ENCODE measurements at regions not wholly inside any gene's neighbourhood (a gene's known extent, or its start where the extent isn't known, plus 50 kb on each side); places are given as distances from the start of the nearest gene placed in this dataset.

GRCh38 chr20:52775786-52776185, 196.4 kb upstream of the TSHZ2 start:
- Histone ChIP-seq H3K79me2 (ENCODE audit: insufficient read depth, low read length) (no peaks in the 10 kb centered on the region), H3K27ac (ENCODE audit: low read length) (no peak overlapping the region), H3K9ac (ENCODE audit: low read depth, low read length) (no peak overlapping the region), H3K4me3 (ENCODE audit: low read depth in 1 of 2, low read length in 2 of 2) (no peak overlapping the region), H3K27me3 (ENCODE audit: insufficient read depth, low read length, poor library complexity) (no peaks in the 10 kb centered on the region), H3K4me2 (ENCODE audit: insufficient read depth, low read length) (no peak overlapping the region), H3K36me3 (ENCODE audit: insufficient read depth, low read length) (no peaks in the 10 kb centered on the region), H3K9me3 (ENCODE audit: insufficient read depth, low read length, severe bottlenecking) (no peaks in the 10 kb centered on the region), H4K20me1 (ENCODE audit: insufficient read depth, low read length) (no peaks in the 10 kb centered on the region), H2AFZ (ENCODE audit: low read depth, low read length) (no peak overlapping the region), H3K4me1 (ENCODE audit: insufficient read depth, low read length) (no peaks in the 10 kb centered on the region)
- ATAC-seq (ENCODE audit: insufficient read depth, low read depth) (no peak), DNase-seq (no peak)
- TF ChIP-seq EZH2 (IDR thresholded peaks at IDR 0.05; ENCODE audit: borderline replicate concordance, low read depth, low read length, severe bottlenecking) = no peak
- TF ChIP-seq CTCF (IDR thresholded peaks at IDR 0.05; ENCODE audit: borderline replicate concordance, extremely low read depth, low read length, poor library complexity, severe bottlenecking) = no peak

GRCh38 chr20:52768694-52769093, 203.5 kb upstream of the TSHZ2 start:
- peaks cover 6% of the 10 kb centered on the region for H3K27me3 ChIP-seq (ENCODE audit: insufficient read depth, low read length, poor library complexity)
- H3K4me2 ChIP-seq (ENCODE audit: insufficient read depth, low read length) = no peak overlapping the region
- no peaks in the 10 kb centered on the region for H3K9me3 ChIP-seq (ENCODE audit: insufficient read depth, low read length, severe bottlenecking)
- H3K36me3 ChIP-seq (ENCODE audit: insufficient read depth, low read length) = no peaks in the 10 kb centered on the region
- no peak for DNase-seq
- H3K4me1 ChIP-seq (ENCODE audit: insufficient read depth, low read length) = no peaks in the 10 kb centered on the region
- TF ChIP-seq EZH2 (IDR thresholded peaks at IDR 0.05; ENCODE audit: borderline replicate concordance, low read depth, low read length, severe bottlenecking) (no peak), CTCF (IDR thresholded peaks at IDR 0.05; ENCODE audit: borderline replicate concordance, extremely low read depth, low read length, poor library complexity, severe bottlenecking) (no peak)
- H3K9ac ChIP-seq (ENCODE audit: low read depth, low read length) = no peak overlapping the region
- no peak overlapping the region for H3K27ac ChIP-seq (ENCODE audit: low read length)
- no peak overlapping the region for H3K4me3 ChIP-seq (ENCODE audit: low read depth in 1 of 2, low read length in 2 of 2)
- no peaks in the 10 kb centered on the region for H4K20me1 ChIP-seq (ENCODE audit: insufficient read depth, low read length)
- H2AFZ ChIP-seq (ENCODE audit: low read depth, low read length) = no peak overlapping the region
- no peaks in the 10 kb centered on the region for H3K79me2 ChIP-seq (ENCODE audit: insufficient read depth, low read length)
- no peak for ATAC-seq (ENCODE audit: insufficient read depth, low read depth)

- H3K36me3 ChIP-seq (ENCODE audit: insufficient read depth, low read length) = no peaks in the 10 kb centered on the region
- no peaks in the 10 kb centered on the region for H4K20me1 ChIP-seq (ENCODE audit: insufficient read depth, low read length)
- DNase-seq = no peak
- H3K79me2 ChIP-seq (ENCODE audit: insufficient read depth, low read length) = no peaks in the 10 kb centered on the region
- ATAC-seq (ENCODE audit: insufficient read depth, low read depth) = no peak
- H3K4me2 ChIP-seq (ENCODE audit: insufficient read depth, low read length) = no peak overlapping the region
- no peaks in the 10 kb centered on the region for H3K9me3 ChIP-seq (ENCODE audit: insufficient read depth, low read length, severe bottlenecking)
- H2AFZ ChIP-seq (ENCODE audit: low read depth, low read length) = no peak overlapping the region
- no peak overlapping the region for H3K9ac ChIP-seq (ENCODE audit: low read depth, low read length)
- H3K4me3 ChIP-seq (ENCODE audit: low read depth in 1 of 2, low read length in 2 of 2) = no peak overlapping the region
- TF ChIP-seq EZH2 (IDR thresholded peaks at IDR 0.05; ENCODE audit: borderline replicate concordance, low read depth, low read length, severe bottlenecking) (no peak), CTCF (IDR thresholded peaks at IDR 0.05; ENCODE audit: borderline replicate concordance, extremely low read depth, low read length, poor library complexity, severe bottlenecking) (no peak)
- H3K4me1 ChIP-seq (ENCODE audit: insufficient read depth, low read length) = no peaks in the 10 kb centered on the region
- peaks cover 6% of the 10 kb centered on the region for H3K27me3 ChIP-seq (ENCODE audit: insufficient read depth, low read length, poor library complexity)
- no peak overlapping the region for H3K27ac ChIP-seq (ENCODE audit: low read length)
These were observed 205.3 kb upstream of the TSHZ2 start for GRCh38 chr20:52766645-52767435.
